HepG2 (cell line): ENCODE measurements at regions not wholly inside any gene's neighbourhood (a gene's known extent, or its start where the extent isn't known, plus 50 kb on each side); places are given as distances from the start of the nearest gene placed in this dataset.

ENCODE experiments used
- MED8 ChIP-seq: sonication (generic); formaldehyde crosslinking; IDR thresholded peaks from 2 replicates; pipeline ENCODE4 v1.8.1; 2023; ENCODE audit warnings: mild to moderate bottlenecking, missing genetic modification reagents; ENCODE audit not compliant: insufficient replicate concordance
- SMC3 ChIP-seq: IDR thresholded peaks from 2 replicates; pipeline ENCODE4 v1.6.1; 2011; ENCODE audit warnings: low read length, improper control_type of control experiment
- ZNF207 ChIP-seq: fragments of 450-650 bp; IDR thresholded peaks from 2 replicates; pipeline ENCODE4 v1.6.1; 2016; ENCODE audit warnings: antibody characterized with exemption, borderline replicate concordance
- TF ChIP-seq, protein P1 (sequence below): sonication (generic); formaldehyde crosslinking; IDR thresholded peaks from 2 replicates; pipeline ENCODE4 v1.9.0; 2022; ENCODE audit warnings: missing genetic modification reagents, mild to moderate bottlenecking, borderline replicate concordance

GRCh38 chr2:53448086-53448485 lies 319.5 kb upstream of the CHAC2 start:
- TF ChIP-seq SMC3 (no peak), MED8 (CRISPR knock-in tag) (no peak), ZNF207 (no peak)
- TF ChIP-seq, protein P1, sequence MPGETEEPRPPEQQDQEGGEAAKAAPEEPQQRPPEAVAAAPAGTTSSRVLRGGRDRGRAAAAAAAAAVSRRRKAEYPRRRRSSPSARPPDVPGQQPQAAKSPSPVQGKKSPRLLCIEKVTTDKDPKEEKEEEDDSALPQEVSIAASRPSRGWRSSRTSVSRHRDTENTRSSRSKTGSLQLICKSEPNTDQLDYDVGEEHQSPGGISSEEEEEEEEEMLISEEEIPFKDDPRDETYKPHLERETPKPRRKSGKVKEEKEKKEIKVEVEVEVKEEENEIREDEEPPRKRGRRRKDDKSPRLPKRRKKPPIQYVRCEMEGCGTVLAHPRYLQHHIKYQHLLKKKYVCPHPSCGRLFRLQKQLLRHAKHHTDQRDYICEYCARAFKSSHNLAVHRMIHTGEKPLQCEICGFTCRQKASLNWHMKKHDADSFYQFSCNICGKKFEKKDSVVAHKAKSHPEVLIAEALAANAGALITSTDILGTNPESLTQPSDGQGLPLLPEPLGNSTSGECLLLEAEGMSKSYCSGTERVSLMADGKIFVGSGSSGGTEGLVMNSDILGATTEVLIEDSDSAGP (CRISPR knock-in tag), result no peak
